ENCODE measurements at regions not wholly inside any gene's neighbourhood (a gene's known extent, or its start where the extent isn't known, plus 50 kb on each side); places are given as distances from the start of the nearest gene placed in this dataset.
A peak's percentile ranks its signal among the peaks of the same experiment; 100 is the strongest.
"Not testable (repeated sequence)": the region's sequence is repeated elsewhere in the genome, so short reads cannot be mapped to it uniquely, and the experiment has no call there.

DNA sequence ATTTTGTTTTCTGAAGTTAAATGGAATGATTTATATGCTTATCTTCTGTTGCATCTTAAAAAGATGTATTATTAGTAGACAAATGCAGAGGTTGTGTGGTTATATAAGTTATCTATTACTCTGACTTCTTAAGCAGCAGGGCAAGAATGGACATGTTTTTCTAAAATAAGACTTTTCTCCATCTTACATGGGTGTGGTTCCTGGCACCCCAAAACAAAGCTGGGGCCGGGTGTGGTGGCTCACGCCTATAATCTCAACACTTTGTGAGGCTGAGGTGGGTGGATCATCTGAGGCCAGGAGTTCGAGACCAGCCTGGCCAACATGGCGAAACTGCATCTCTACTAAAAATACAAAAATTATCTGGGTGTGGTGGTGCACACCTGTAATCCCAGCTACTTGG lies 77.8 kb upstream of the PSMA6 start:
- H3K9me3 Mint-ChIP-seq; H3K4me3 Mint-ChIP-seq; H3K4me1 Mint-ChIP-seq; H3K27me3 Mint-ChIP-seq; H3K36me3 Mint-ChIP-seq (ENCODE audit: low read depth); DNase-seq; H3K27ac Mint-ChIP-seq; ATAC-seq: not testable (repeated sequence)

DNA sequence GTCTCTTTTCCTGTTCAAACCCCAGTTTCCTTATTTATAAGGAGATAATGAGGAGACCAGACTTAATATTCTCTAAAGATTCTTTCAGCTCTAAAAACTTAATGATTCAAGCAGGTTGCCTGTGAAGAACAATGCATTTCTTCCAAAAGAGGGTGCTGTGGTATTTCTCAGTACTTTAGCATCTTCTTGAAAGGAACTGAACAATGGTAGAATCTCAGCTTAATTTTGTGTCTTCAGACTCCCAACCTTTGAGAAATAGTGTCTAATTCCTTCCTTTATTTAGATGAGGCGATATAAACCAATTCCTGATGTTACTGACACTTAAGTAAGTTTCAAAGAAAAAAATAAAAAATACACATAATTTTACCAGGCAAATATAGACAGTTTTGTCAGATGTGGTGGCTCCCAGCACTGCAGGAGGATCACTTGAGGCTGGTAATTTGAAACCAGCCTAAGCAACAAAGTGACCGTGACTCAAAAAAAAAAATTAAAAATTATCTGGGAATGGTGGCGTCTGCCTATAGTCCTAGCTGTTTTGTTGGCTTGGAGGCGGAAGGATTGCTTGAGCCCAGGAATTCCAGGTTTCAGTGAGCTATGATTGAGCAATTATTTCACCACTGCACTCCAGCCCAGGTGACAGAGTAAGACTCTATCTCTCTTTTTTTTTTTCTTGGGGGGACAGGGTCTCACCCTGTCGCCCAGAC lies 76.9 kb upstream of the PSMA6 start:
- no peak overlapping the region for H3K27ac Mint-ChIP-seq
- no peaks in the 10 kb centered on the region for H3K9me3 Mint-ChIP-seq
- no peaks in the 10 kb centered on the region for H3K27me3 Mint-ChIP-seq
- no peak for DNase-seq
- H3K4me3 Mint-ChIP-seq, result no peak overlapping the region
- H3K4me1 Mint-ChIP-seq, result peaks cover 8% of the 10 kb centered on the region
- peaks cover 8% of the 10 kb centered on the region for H3K36me3 Mint-ChIP-seq (ENCODE audit: low read depth)
- ATAC-seq, result no peak

DNA sequence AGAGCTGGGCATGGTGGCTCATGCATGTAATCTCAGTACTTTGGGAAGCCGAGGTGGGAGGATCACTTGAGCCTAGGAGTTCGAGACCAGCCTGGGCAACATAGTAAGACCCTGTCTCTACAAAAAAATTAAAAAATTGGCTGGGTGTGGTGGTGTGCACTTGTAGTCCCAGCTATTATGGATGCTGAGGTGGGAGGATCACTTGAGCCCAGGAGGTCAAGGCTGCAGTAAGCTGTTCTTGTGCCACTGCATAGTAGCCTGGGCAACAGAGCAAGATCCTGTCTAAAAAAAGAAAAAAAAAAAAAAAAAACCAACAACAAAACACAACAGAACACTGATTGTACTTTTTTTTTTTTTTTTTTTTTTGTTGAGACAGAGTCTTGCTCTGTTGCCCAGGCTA lies 74.0 kb upstream of the PSMA6 start:
- H3K27me3 Mint-ChIP-seq; H3K4me3 Mint-ChIP-seq; ATAC-seq; H3K9me3 Mint-ChIP-seq; DNase-seq; H3K27ac Mint-ChIP-seq; H3K36me3 Mint-ChIP-seq (ENCODE audit: low read depth): not testable (repeated sequence)
- peaks cover 15% of the 10 kb centered on the region for H3K4me1 Mint-ChIP-seq

DNA sequence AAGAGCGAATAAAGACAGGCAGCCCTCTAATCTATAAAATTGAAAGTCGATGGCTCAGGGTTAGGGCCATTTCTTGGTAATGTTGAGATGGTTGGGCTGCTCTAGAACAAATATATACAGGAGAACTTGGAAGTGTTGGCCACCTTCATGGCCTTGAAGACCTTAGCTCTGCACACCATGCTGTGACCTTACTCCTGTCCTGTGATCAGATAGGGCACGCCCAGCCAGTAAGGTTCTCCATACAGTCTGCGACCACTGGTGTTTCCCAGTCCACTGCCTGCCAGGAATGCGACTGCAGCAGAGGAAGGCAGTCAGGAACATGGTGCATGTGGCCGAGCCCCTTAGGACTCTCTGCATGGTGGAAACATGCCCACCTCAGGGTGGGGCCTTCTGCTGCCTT lies 73.2 kb upstream of the PSMA6 start:
- Mint-ChIP-seq H3K4me3 (no peak overlapping the region), H3K36me3 (ENCODE audit: low read depth) (peaks cover 8% of the 10 kb centered on the region), H3K9me3 (no peaks in the 10 kb centered on the region), H3K27me3 (no peaks in the 10 kb centered on the region), H3K4me1 (peaks cover 16% of the 10 kb centered on the region), H3K27ac (no peak overlapping the region)
- no peak for ATAC-seq
- no peak for DNase-seq

DNA sequence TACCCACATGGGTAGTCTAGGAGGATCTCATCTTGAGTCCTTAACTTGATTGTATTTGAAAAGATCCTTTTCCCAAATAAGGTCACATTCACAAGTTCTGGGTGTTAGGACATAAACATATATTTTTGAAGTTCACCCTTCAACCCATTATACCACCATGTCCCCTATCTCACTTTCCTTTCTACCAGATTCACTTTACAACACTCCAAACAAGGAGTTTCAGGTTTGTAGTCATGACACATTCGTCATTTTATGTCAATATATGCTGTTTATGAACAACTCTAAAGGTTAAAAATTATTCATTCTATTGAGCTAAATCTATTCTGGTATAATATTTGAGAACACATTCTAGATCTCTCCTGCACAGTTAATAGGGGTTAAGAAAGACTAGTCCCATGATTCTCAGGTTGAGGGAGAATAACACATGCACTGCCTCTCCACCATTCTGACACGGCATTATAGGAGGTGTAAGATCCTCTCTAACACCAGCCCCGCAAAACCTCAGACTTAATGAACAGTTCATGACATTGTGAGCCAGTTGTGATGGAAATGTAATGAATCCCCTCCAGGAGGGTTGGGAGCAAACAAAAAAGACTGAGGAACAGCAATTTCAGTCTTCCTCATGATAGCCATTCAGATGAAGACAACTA lies 72.0 kb upstream of the PSMA6 start:
- Mint-ChIP-seq H3K27ac (peak overlapping the region; percentile 25), H3K36me3 (ENCODE audit: low read depth) (peaks cover 8% of the 10 kb centered on the region), H3K4me3 (no peak overlapping the region), H3K4me1 (peaks cover 16% of the 10 kb centered on the region), H3K9me3 (no peaks in the 10 kb centered on the region), H3K27me3 (no peaks in the 10 kb centered on the region)
- ATAC-seq (peak; percentile 28), DNase-seq (no peak)

DNA sequence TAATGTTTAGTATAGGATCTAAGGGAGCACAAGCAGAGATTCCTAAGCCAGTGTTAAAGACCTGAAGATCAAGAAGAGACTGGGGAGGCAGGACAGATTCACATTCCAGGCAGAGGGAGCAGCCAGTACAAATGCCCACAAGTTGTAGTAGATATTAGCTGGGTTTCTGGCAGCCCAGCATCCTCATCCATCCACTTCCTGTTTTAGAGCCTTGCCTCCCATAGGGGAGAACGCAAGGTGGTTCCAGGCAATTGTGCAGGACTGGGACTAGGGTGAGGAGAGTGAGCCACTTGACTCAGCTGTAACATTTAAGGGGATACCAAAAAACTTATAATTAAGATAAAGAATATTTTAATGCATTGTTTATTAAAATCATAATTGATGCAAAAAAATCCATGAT lies 71.3 kb upstream of the PSMA6 start:
- Mint-ChIP-seq H3K27me3 (no peaks in the 10 kb centered on the region), H3K27ac (no peak overlapping the region), H3K36me3 (ENCODE audit: low read depth) (peaks cover 8% of the 10 kb centered on the region), H3K4me1 (peaks cover 16% of the 10 kb centered on the region), H3K4me3 (no peak overlapping the region), H3K9me3 (no peaks in the 10 kb centered on the region)
- no peak for DNase-seq
- no peak for ATAC-seq

DNA sequence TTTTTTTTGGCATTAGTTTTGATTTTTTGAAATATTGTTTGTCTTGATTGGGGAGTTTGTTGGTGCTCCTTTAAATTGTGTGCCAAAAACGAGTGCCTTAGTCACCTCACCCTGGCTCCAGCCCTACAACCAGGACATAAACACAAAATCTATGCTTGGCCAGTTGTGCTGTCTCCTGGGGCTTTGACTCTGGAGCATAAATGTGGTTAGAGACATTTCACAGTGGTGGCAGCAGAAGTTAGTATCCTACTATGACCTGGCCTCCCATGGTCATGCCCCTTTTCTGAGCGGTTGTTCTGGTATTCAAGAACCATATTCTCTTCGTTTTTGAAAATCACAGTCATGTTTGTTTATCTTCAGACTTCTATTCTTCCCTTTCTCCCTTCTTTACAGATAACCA lies 70.7 kb upstream of the PSMA6 start:
- Mint-ChIP-seq H3K9me3 (no peaks in the 10 kb centered on the region), H3K27me3 (no peaks in the 10 kb centered on the region), H3K4me1 (peaks cover 16% of the 10 kb centered on the region), H3K4me3 (no peak overlapping the region), H3K27ac (no peak overlapping the region), H3K36me3 (ENCODE audit: low read depth) (peaks cover 8% of the 10 kb centered on the region)
- no peak for ATAC-seq
- no peak for DNase-seq

DNA sequence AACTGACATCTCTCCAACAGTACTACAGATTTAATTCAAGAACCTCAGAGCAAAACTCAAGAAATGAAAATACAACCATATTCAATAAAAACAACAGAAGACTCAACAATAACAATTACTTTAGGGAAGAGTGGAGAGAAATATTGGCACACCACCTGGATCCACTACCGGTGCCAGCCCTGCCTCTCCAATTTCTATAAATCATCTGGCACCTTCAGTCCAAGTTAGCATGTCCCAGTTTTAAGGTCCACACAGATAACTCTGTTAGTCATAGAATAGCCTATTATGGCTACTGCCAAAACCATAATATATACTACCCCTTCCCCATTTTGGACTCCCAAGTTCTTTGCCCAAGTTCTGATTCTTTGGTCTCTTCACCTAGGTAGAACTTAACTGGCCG lies 69.9 kb upstream of the PSMA6 start:
- no peak overlapping the region for H3K27ac Mint-ChIP-seq

DNA sequence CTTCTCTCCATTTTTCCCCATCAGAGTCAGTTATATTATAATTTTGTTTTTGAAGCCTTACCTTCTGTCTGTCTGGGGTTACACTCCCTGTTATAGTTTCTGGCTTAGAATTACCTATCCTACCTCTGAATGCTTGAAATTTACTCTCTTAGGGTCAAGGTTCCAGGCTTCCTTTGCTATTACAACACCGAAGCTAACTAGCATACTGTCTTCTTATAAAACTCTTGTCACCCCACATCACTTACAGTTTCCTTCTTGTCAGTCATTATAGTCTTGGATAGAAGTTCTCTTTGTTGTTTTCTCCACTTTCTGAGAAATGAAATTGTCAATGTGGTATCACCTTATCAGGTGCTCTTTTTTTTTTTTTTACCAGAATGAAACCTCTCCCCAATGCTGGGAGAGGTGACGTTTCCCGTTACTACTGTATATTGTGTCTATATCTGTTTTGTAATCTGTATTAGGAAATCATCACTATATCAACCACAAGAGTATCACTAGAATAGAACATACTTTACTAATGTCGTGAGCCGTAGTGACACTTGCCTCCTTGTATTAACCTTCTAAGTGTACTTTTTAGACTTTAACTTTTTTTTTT lies 69.2 kb upstream of the PSMA6 start:
- peaks cover 8% of the 10 kb centered on the region for H3K36me3 Mint-ChIP-seq (ENCODE audit: low read depth)
- DNase-seq, result no peak
- H3K27me3 Mint-ChIP-seq, result no peaks in the 10 kb centered on the region
- H3K4me3 Mint-ChIP-seq, result no peak overlapping the region
- no peaks in the 10 kb centered on the region for H3K9me3 Mint-ChIP-seq
- peaks cover 16% of the 10 kb centered on the region for H3K4me1 Mint-ChIP-seq
- no peak for ATAC-seq
- H3K27ac Mint-ChIP-seq, result no peak overlapping the region

More for the DNA sequence above, 69.9 kb upstream of the PSMA6 start:
- DNase-seq (no peak), ATAC-seq (no peak)
- Mint-ChIP-seq H3K36me3 (ENCODE audit: low read depth) (peaks cover 8% of the 10 kb centered on the region), H3K9me3 (no peaks in the 10 kb centered on the region), H3K4me3 (no peak overlapping the region), H3K4me1 (peaks cover 16% of the 10 kb centered on the region), H3K27me3 (no peaks in the 10 kb centered on the region)

DNA sequence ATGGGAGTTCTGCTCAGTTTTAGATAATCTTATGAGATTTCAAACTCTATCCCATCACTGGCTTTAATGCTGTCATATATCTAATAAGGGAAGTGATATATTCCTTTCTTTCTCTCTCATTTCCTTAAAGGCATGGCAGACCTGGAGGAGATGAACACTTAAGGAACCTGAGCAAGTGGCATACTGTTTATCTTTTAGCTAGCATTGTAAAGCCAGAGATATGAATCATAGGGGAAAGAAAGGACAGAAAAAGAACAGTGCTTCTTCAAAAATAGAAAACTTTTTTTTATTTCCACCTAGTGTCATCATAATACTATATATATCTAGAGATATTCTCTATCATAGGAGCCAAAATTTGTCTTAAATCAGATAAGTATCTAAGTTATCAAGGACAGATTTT lies 68.3 kb upstream of the PSMA6 start:
- DNase-seq (no peak), ATAC-seq (no peak)
- Mint-ChIP-seq H3K4me1 (peaks cover 16% of the 10 kb centered on the region), H3K9me3 (no peaks in the 10 kb centered on the region), H3K36me3 (ENCODE audit: low read depth) (peaks cover 3% of the 10 kb centered on the region), H3K27me3 (no peaks in the 10 kb centered on the region), H3K4me3 (no peak overlapping the region), H3K27ac (no peak overlapping the region)

DNA sequence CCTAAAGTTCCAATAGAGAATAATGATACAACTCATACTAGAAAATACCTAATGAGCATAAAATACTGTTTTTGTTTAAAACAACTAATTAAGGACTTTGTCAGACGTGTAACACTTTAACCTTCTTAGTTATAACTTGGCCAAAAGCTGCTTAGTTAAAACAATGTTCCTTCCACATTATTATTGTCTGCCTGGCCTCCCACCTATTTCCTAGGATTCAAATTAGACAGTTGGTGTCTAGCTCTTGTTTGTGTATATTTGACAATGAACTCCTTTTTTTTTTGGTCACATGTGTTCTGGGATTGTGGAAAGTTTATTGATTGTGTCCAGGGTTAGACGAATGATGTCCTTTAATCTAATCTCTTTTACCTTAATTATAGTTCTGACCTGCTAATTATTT lies 67.6 kb upstream of the PSMA6 start:
- no peak overlapping the region for H3K27ac Mint-ChIP-seq

DNA sequence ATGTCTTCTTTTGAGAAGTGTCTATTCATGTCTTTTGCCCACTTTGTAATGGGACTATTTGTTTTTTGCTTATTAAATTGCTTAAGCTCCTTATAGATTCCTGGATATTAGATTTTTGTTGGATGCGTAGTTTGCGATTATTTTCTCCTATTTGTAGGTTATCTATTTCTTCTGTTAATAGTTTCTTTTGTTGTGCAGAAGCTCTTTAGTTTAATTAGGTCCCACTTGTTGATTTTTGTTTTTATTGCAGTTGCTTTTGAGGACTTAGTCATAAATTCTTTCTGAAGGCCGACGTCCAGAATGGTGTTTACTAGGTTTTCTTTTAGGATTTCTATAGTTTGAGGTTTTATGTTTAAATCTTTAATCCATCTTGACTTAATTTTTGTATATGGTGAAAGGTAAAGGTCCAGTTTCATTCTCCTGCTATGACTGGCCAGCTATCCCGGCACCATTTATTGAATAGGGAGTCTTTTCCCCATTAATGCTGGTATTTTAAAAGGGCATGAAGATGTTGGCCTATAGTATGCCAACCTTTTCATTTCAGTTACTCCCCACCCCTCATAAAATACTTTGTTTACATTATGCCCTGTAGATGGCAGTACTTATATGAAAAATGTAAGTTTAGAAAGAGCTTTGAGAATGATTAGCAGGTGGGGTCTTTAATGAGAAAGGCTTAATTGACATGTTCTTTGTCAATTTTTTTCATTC lies 62.9 kb upstream of the PSMA6 start:
- H3K27ac Mint-ChIP-seq, result no peak overlapping the region

More for the DNA sequence above, 67.6 kb upstream of the PSMA6 start:
- H3K36me3 Mint-ChIP-seq (ENCODE audit: low read depth), result peaks cover 3% of the 10 kb centered on the region
- no peaks in the 10 kb centered on the region for H3K27me3 Mint-ChIP-seq
- ATAC-seq, result no peak
- H3K4me1 Mint-ChIP-seq, result peaks cover 17% of the 10 kb centered on the region
- no peak overlapping the region for H3K4me3 Mint-ChIP-seq
- DNase-seq, result no peak
- no peaks in the 10 kb centered on the region for H3K9me3 Mint-ChIP-seq

DNA sequence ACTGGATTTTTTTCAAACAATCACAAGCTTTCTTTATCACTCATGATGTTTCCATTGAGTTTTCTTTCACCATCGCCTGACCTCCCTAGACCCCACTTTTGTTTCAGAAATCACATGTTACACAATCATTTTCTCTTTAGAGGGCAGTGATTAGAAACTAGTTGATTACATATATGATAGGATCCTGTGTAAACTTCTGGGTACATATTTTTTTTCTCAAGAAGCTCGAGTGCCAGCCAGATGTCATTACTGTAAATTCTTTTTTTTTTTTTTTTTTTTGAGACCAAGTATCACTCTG lies 62.4 kb upstream of the PSMA6 start:
- peaks cover 20% of the 10 kb centered on the region for H3K4me1 Mint-ChIP-seq
- no peak for DNase-seq
- H3K9me3 Mint-ChIP-seq, result no peaks in the 10 kb centered on the region
- peaks cover 4% of the 10 kb centered on the region for H3K36me3 Mint-ChIP-seq (ENCODE audit: low read depth)
- no peak overlapping the region for H3K4me3 Mint-ChIP-seq
- no peak for ATAC-seq
- no peak overlapping the region for H3K27ac Mint-ChIP-seq
- no peaks in the 10 kb centered on the region for H3K27me3 Mint-ChIP-seq

More for the DNA sequence above, 62.9 kb upstream of the PSMA6 start:
- DNase-seq, result no peak
- Mint-ChIP-seq H3K27me3 (no peaks in the 10 kb centered on the region), H3K9me3 (no peaks in the 10 kb centered on the region), H3K4me1 (peaks cover 20% of the 10 kb centered on the region), H3K36me3 (ENCODE audit: low read depth) (peaks cover 4% of the 10 kb centered on the region), H3K4me3 (no peak overlapping the region)
- ATAC-seq, result no peak

DNA sequence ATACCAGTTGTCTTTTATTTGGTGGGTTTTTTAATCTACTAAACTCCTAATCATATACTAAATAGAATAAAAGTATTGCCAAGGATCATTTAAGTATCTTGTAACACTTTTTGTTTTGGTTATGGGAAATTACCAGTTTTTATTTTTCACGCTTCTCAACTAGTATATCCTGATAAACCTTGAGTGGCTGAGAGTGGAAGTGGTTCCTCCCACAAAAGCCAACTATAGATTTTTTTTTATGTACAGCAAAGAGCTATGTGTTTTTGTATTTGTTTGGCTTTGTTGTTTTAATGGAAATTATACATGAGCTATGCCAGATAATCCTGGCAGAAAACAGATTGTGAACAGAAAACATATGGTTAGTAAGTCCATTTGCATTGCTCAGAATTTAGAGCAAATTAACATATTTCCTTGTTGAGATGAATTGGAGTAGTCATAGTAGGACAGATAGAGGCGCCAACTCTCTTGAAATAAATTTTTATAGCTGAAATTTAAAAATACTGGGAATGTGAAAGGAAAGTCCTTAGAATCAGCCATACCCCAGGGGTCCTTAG lies 60.9 kb upstream of the PSMA6 start:
- Mint-ChIP-seq H3K36me3 (ENCODE audit: low read depth) (peaks cover 7% of the 10 kb centered on the region), H3K27me3 (no peaks in the 10 kb centered on the region), H3K9me3 (no peaks in the 10 kb centered on the region), H3K27ac (no peak overlapping the region), H3K4me1 (peaks cover 20% of the 10 kb centered on the region), H3K4me3 (no peak overlapping the region)
- ATAC-seq (no peak), DNase-seq (no peak)
